ENCODE measurements at regions not wholly inside any gene's neighbourhood (a gene's known extent, or its start where the extent isn't known, plus 50 kb on each side); places are given as distances from the start of the nearest gene placed in this dataset.
"Not testable (repeated sequence)": the region's sequence is repeated elsewhere in the genome, so short reads cannot be mapped to it uniquely, and the experiment has no call there.

- Histone ChIP-seq H3K36me3 (no peaks in the 10 kb centered on the region), H3K27me3 (no peaks in the 10 kb centered on the region), H3K27ac (no peak overlapping the region), H3K4me3 (no peak overlapping the region), H3K9me3 (no peaks in the 10 kb centered on the region), H3K4me1 (no peaks in the 10 kb centered on the region)
- TF ChIP-seq CTCF (IDR thresholded peaks at IDR 0.05) (no peak), POLR2A (IDR thresholded peaks at IDR 0.05) (no peak)
- DNase-seq, result no peak
Measured at GRCh38 chr2:65937379-65938160, 497.4 kb upstream of the MEIS1 start.

DNA sequence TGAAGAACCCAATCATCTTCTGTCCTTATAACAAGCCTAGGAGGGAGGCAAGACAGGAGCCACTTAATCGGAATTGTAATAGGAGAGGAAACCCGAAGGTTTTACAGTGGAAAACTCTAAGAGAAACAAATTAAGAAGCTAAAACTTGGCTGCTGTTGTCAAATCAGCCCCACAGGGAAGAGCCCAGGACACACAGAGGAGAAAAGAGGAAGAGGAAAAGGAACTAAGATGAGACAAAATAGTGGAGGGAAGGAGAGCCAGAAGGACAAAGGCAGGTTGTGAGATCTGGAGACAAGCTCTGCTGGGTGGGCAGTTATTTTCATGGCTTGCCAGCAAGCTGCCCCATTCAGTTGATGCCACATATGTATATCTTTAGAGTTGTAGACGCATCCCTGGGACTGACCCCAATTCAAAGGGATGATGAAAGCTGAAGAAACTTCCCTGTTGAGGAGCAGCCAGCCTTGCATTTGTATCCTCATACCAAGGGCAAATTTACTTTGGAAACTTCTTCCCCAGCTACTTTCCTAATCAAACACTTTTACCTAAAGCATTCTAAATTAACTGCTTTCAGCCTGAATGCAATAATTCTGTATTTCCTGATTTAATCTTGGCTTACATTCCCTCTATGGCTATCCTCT lies 499.8 kb upstream of the MEIS1 start:
- H3K27ac ChIP-seq, result no peak overlapping the region
- DNase-seq, result no peak
- no peaks in the 10 kb centered on the region for H3K36me3 ChIP-seq
- no peaks in the 10 kb centered on the region for H3K27me3 ChIP-seq
- H3K4me1 ChIP-seq, result no peaks in the 10 kb centered on the region
- no peaks in the 10 kb centered on the region for H3K9me3 ChIP-seq
- TF ChIP-seq POLR2A (IDR thresholded peaks at IDR 0.05) (no peak), CTCF (IDR thresholded peaks at IDR 0.05) (no peak)
- H3K4me3 ChIP-seq, result no peak overlapping the region

DNA sequence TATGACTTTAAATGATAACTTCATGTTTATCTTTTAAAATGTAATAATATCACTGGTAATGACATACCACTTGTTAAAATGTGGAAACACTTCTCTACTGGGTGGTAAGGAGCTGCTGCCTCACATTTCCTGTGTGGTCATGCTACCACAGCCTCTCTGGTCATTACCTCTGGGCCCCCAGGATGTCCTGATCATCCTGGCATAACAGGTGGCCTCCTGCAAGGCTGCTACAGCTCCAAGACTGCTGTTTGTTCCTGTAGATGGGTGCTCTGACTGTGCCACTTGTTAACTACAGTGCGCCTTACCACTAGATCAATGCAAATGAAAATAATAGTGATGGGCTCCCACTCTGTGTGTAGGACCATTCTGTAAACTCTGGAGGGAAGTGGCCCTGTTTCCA lies 500.2 kb upstream of the SPRED2 start:
- no peak for TF ChIP-seq POLR2A (IDR thresholded peaks at IDR 0.05)
- TF ChIP-seq CTCF (IDR thresholded peaks at IDR 0.05), result no peak
- H3K4me3 ChIP-seq, result no peak overlapping the region
- no peaks in the 10 kb centered on the region for H3K9me3 ChIP-seq
- no peaks in the 10 kb centered on the region for H3K4me1 ChIP-seq
- H3K36me3 ChIP-seq, result no peaks in the 10 kb centered on the region
- no peak overlapping the region for H3K27ac ChIP-seq
- DNase-seq, result no peak
- H3K27me3 ChIP-seq, result no peaks in the 10 kb centered on the region

- Histone ChIP-seq H3K4me1 (no peaks in the 10 kb centered on the region), H3K27ac (no peak overlapping the region), H3K27me3 (no peaks in the 10 kb centered on the region), H3K36me3 (no peaks in the 10 kb centered on the region), H3K9me3 (no peaks in the 10 kb centered on the region), H3K4me3 (no peak overlapping the region)
- TF ChIP-seq CTCF (IDR thresholded peaks at IDR 0.05) (no peak), POLR2A (IDR thresholded peaks at IDR 0.05) (no peak)
- DNase-seq, result no peak
Measured at GRCh38 chr2:65931056-65931455, 498.7 kb upstream of the SPRED2 start.

- no peaks in the 10 kb centered on the region for H3K9me3 ChIP-seq
- no peak for TF ChIP-seq POLR2A (IDR thresholded peaks at IDR 0.05)
- no peak for TF ChIP-seq CTCF (IDR thresholded peaks at IDR 0.05)
- H3K27me3 ChIP-seq, result no peaks in the 10 kb centered on the region
- H3K27ac ChIP-seq, result no peak overlapping the region
- H3K4me3 ChIP-seq, result no peak overlapping the region
- no peaks in the 10 kb centered on the region for H3K36me3 ChIP-seq
- no peaks in the 10 kb centered on the region for H3K4me1 ChIP-seq
- no peak for DNase-seq
Measured at GRCh38 chr2:65930259-65930658, 497.9 kb upstream of the SPRED2 start.

- not testable (repeated sequence) for H3K27me3 ChIP-seq
Measured at GRCh38 chr2:65929664-65930063, 497.3 kb upstream of the SPRED2 start.

More at GRCh38 chr2:65929664-65930063, 497.3 kb upstream of the SPRED2 start:
- not testable (repeated sequence) for H3K4me1 ChIP-seq, H3K9me3 ChIP-seq, H3K36me3 ChIP-seq, H3K4me3 ChIP-seq, DNase-seq, H3K27ac ChIP-seq

Measured in Peyer's patch (tissue), 4 donors.